NCI-H2029 (cell line): ENCODE measurements at regions not wholly inside any gene's neighbourhood (a gene's known extent, or its start where the extent isn't known, plus 50 kb on each side); places are given as distances from the start of the nearest gene placed in this dataset.
"Not testable (repeated sequence)": the region's sequence is repeated elsewhere in the genome, so short reads cannot be mapped to it uniquely, and the experiment has no call there.

ENCODE experiments used
- DNase-seq: peaks from one replicate; lab custom pipeline; 2025; lab: John Stamatoyannopoulos, UW

DNA sequence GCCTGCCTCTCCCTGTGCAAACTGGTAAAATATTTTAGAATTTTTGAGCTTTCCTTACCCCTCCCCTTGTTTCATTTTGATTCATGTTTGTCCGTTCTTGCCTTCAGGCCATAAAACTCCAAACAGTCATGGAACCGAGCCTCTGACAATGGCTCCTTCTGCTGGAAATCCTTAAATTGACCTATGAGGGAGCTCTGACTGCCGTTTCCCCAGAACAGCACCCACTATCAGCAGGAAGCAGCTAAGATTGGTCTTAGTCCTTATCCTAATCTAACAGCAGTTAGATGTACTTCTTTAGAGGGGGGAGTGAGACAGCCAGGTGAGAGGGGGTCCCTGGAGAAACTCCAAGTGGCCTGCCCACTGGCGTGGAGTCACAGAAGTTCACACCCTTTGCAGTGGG, 106.7 kb downstream of the FAM174A start:
- no peak for DNase-seq

- DNase-seq: no peak
These were observed 108.3 kb downstream of the FAM174A start for GRCh38 chr5:100643473-100643872.

GRCh38 chr5:100644185-100644584, 109.0 kb downstream of the FAM174A start:
- peak; percentile 58 for DNase-seq

DNA sequence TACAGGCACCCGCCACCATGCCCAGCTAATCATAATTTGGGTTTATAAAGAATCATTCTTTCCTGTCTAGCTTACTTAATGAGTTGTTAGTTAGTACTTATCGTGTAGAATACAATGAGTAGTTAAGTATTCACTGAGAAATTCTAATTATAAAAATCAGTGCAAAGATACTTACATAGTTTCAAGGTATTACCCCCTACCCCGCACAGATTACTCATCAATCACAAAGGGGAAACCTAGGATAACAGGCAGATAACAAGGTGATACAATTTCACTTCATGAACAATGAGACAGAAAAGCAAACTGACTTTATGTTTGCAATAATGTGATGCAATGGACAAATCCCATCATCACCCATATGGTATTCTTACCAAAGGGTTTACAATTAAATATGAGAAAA, 109.6 kb downstream of the FAM174A start:
- no peak for DNase-seq

DNA sequence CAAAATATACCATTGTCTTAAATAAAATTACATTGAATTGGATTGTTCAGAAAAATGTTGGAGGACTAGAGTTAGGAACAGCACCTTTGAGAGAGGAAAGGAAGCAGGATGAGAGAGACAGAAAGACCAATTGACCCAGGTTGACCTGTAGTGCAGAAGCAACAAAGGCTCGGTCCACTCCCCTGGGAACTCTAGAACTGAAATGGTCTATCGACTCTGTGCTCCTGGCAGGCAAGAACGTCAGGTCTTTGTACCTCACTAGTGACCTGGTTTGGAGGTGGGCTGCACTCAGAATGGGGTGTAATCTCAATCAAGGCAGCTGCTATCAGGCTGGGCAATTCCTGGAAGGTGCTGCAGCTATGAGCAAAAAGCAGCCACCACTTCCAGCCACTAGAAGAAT, 110.8 kb downstream of the FAM174A start:
- no peak for DNase-seq

- DNase-seq: no peak
These were observed 111.5 kb downstream of the FAM174A start for GRCh38 chr5:100646691-100647090.

- peak; percentile 57 for DNase-seq
These were observed 112.5 kb downstream of the FAM174A start for GRCh38 chr5:100647461-100648230.

DNA sequence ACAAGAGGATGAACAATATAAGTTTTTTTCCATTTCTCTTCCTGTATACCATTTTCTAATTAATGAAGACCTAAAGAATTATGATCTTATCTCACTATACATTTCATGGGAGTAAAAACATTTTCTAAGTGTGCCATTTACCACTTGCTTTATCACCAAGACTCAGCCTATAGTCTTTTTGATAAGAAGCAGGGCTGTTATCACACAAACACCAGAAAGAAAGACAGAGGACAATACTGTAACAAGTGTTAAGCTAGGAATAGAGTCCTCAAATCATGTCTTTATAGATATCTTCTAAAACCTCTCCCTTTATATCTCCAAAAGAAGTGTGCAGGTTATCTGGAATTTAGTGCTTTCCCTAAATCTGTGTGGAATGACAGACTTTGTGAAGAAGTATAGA, 119.7 kb downstream of the FAM174A start:
- no peak for DNase-seq

DNA sequence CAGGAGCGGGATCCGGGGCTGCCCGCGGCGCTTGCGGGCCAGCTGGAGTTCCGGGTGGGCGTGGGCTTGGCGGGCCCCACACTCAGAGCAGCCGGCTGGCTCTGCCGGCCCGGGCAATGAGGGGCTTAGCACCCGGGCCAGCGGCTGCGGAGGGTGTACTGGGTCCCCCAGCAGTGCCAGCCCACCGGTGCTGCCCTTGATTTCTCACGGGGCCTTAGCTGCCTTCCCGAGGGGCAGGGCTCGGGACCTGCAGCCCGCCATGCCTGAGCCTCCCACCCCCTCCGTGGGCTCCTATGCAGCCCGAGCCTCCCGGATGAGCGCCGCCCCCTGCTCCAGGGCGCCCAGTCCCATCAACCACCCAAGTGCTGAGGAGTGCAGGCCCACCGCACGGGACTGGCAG, 121.6 kb downstream of the FAM174A start:
- DNase-seq: not testable (repeated sequence)

- DNase-seq: no peak
These were observed 124.1 kb downstream of the FAM174A start for GRCh38 chr5:100659080-100659795.

DNA sequence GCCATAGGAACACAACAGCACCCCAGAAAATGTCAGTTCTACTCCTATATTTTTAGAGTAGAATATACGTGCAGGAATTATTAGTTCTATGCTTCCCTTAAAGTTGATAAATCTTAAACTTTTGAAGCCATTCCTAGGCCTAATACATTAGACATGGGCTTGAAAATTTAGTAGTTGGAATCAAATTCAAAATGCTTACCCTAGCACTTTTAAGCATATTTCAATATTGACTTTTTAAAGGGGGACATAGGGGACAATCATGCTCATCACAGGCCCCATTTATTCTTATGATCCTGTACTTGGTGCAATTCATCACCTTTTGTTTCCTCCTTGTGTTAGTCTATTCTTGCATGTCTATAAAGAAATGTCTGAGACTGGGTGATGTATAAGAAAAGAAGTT, 129.0 kb downstream of the FAM174A start:
- DNase-seq: no peak

DNA sequence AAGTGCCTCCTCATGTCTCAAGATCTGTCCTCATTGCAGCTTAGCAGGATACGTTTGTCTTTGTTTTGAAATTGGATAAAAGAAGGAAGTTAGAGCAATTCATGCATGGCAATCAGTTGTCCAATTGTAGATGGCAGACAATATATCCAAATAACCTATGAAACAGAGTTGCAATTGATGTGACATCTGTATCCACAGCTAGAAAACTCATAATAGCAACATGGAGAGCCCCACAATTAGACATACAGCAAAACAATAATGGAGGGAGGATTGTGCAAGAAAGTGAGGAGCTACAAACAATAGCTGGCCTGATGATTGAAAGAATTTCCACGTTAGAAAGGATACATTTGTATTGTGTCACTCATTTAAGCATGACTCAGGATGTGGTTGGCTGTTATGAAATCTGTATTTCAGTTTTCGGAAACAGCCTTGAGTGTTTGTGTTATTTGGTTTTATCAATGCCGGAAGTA, 132.0 kb downstream of the FAM174A start:
- DNase-seq: no peak

DNA sequence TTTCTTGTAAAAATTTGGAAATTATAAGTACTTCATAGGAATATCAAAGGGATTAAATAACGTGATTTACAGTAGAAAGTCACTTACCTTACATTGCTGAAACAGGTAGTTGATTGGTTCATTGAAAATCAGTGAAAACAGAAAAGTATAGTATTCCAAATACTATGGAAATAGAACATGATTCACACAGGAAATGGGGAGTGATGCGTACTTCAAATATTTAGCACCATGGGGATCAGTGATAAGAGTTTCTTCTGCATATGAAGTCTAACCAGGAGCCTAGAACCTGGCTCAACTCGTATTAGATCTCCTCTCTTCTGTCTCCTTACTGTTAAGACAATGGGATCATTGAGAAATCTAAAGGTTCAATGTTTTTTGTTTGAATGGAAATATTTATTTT, 133.3 kb downstream of the FAM174A start:
- no peak for DNase-seq

- peak; percentile 52 for DNase-seq
These were observed 141.8 kb downstream of the FAM174A start for GRCh38 chr5:100676817-100677631.

DNA sequence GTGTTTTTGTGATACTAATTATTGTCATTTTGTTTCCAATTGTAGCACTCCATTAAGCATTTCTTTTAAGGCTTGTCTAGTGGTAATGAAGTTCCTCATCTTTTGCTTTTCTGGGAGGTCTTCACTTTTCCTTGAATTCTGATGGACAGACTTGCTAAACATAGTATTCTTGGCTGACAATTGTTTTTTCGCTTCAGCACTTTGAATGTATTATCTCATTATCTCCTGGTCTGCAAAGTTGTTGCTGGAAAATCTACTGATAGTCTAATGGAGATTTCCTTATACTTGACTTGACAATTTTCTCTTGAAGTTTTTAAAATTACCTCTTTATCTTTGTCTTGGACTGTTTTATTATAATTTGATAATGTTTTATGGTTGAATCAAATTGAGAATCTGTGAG, 147.5 kb downstream of the FAM174A start:
- no peak for DNase-seq

- no peak for DNase-seq
These were observed 148.7 kb downstream of the FAM174A start for GRCh38 chr5:100683881-100684280.

DNA sequence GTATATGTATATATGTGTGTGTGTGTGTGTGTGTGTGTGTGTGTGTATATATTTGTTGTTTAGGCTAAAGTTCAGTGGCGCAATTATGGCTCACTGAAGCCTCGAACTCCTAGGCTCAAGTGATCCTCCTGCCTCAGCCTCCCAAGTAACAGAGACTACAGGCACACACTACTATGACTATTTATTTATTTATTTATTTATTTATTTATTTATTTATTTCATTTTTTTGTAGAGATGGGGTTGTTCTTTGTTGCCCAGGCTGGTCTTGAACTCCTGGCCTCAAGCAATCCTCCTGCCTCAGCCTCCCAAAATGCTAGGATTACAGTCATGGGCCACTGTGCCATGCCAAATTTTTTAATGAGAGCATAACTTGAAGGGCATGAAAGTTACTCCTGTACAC, 149.9 kb downstream of the FAM174A start:
- not testable (repeated sequence) for DNase-seq

GRCh38 chr5:100688834-100689233, 153.7 kb downstream of the FAM174A start:
- not testable (repeated sequence) for DNase-seq

DNA sequence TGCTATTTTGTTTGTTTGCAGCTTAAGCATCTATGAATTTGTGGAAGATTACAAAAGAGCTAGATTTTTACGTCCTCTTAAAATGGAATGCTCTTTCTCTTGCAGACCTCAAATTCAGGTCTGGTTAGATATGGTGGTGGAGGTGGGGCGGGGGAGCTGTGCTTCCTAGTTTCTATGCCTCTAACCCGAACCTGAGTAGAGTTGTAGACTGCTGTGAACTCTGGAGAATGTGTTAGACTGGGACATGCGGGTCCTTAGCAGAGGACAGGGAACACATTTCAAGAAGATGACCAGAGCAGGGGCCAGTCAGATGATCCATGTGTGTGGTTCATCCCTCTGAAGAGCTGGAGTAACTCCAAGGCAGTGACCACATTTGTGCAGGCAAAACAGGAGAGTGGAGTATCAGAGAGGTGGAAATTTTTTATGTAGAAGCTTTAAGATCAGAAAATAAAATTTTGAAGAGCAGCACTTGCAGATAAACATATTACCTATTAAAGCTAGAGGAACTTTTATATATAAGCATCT, 154.9 kb downstream of the FAM174A start:
- DNase-seq: no peak

GRCh38 chr5:100691085-100691484, 155.9 kb downstream of the FAM174A start:
- no peak for DNase-seq

GRCh38 chr5:100691548-100691947, 156.4 kb downstream of the FAM174A start:
- DNase-seq: no peak

GRCh38 chr5:100693481-100693880, 158.3 kb downstream of the FAM174A start:
- DNase-seq: no peak
